ENCODE measurements at regions not wholly inside any gene's neighbourhood (a gene's known extent, or its start where the extent isn't known, plus 50 kb on each side); places are given as distances from the start of the nearest gene placed in this dataset.

DNA sequence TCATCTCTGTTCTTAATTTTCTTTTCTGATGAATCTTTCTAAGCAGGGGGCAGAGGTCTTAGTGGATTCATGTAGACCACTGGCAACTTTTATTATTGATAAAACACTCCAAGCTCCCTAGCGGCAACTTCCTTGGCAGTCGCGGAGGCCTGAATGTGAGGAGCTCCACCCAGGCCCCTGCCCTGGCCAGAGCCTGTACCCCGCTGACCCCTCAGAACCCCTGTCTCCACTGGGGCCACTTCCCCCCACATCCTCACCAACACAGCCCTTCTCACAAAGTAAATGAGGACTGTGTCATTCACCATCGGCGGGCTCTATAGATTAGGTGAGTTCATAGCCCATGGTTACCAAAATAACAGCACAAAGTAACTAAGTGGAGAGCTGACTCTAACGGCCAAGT is 111.6 kb downstream of the TPRA1 start:
- H4K20me1 ChIP-seq (ENCODE audit: insufficient read depth), result no peaks in the 10 kb centered on the region
- no peak overlapping the region for H3K27ac ChIP-seq (ENCODE audit: low read depth, low read length)
- no peak overlapping the region for H2AFZ ChIP-seq (ENCODE audit: low read depth, low read length, poor library complexity, severe bottlenecking)
- no peak for ATAC-seq
- POLR2A ChIA-PET, result no interaction called here
- no peaks in the 10 kb centered on the region for H3K4me1 ChIP-seq (ENCODE audit: control insufficient read depth in 1 of 2, insufficient read depth in 2 of 2, low read length in 2 of 2)
- H3K9me3 ChIP-seq (ENCODE audit: control insufficient read depth in 1 of 2, insufficient read depth in 1 of 2, low read depth in 1 of 2, low read length in 2 of 2), result no peaks in the 10 kb centered on the region
- CTCF ChIA-PET, result no interaction called here
- no peak for TF ChIP-seq CEBPB (IDR thresholded peaks at IDR 0.05; ENCODE audit: low read depth)
- TF ChIP-seq, protein P1, sequence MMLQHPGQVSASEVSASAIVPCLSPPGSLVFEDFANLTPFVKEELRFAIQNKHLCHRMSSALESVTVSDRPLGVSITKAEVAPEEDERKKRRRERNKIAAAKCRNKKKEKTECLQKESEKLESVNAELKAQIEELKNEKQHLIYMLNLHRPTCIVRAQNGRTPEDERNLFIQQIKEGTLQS (IDR thresholded peaks at IDR 0.05), result no peak
- no peak for TF ChIP-seq JUND (IDR thresholded peaks at IDR 0.05)
- no peak for TF ChIP-seq FOSL1 (IDR thresholded peaks at IDR 0.05; ENCODE audit: low read depth)
- TF ChIP-seq POLR2A (IDR thresholded peaks at IDR 0.05; ENCODE audit: borderline replicate concordance, extremely low read depth, insufficient read depth, insufficient read length), result no peak
- no peak for TF ChIP-seq EGR1 (IDR thresholded peaks at IDR 0.05; ENCODE audit: low read depth)
- no peak for TF ChIP-seq RAD21 (IDR thresholded peaks at IDR 0.05; ENCODE audit: low read depth)
- no peak overlapping the region for H3K4me3 ChIP-seq (replicated peaks in 1 of 2; ENCODE audit: low read depth in 1 of 2, low read length in 2 of 2)
- H3K79me2 ChIP-seq (ENCODE audit: insufficient read depth, low read length), result no peaks in the 10 kb centered on the region
- no TSS peak for BruUV-seq (replicated peaks)
- H3K27me3 ChIP-seq (ENCODE audit: insufficient read depth, low read length), result peaks cover 3% of the 10 kb centered on the region; the same call in 1 of the 2 replicates
- DNase-seq (ENCODE audit: low read depth, low spot score), result no peak
- no peak overlapping the region for H3K4me2 ChIP-seq (ENCODE audit: low read length)
- H3K9ac ChIP-seq (ENCODE audit: low read length), result no peak overlapping the region
- RAD21 ChIA-PET (ENCODE audit: low non-redundant PET in 1 of 2, low total read pairs in 2 of 2, uncharacterized antibody in 2 of 2, unreplicated experiment in 2 of 2), result no interaction called here
- no peaks in the 10 kb centered on the region for H3K9me2 ChIP-seq (ENCODE audit: insufficient read depth)
- H3K36me3 ChIP-seq (ENCODE audit: control insufficient read depth in 1 of 2, insufficient read depth in 2 of 2, low read length in 2 of 2), result no peaks in the 10 kb centered on the region
- intact Hi-C loops (cut with micrococcal nuclease), result no loop called here

DNA sequence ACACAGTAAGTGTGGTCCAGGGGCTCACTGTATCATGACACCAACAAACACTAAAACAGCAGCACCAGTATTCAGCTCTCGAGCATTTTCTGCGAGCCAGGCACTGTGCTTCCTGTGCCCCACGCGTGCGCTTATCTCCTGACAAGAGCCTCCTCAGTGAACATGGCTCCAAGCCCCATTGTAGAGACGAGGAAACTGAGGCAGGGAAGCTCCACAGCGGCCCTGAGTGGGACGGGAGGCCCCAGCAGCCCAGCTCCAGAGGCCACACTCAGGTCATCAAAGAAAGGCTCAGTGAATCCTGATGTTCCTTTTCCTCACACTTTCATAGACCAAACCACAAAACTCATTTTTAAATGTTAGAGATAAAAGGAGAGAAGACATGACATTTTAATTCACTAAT is 113.1 kb downstream of the TPRA1 start:
- RAD21 ChIA-PET (ENCODE audit: low non-redundant PET in 1 of 2, low total read pairs in 2 of 2, uncharacterized antibody in 2 of 2, unreplicated experiment in 2 of 2), result interaction anchor here in 1 of 2 experiments (1.2 kb wide), 1 partner anchor 68 kb away, joined by 3 read pairs; no protein-coding TSS in a partner anchor
- no peak for TF ChIP-seq JUND (IDR thresholded peaks at IDR 0.05)
- no peak for TF ChIP-seq POLR2AphosphoS5 (IDR thresholded peaks at IDR 0.05; ENCODE audit: low read depth, low read length)
- TF ChIP-seq ZFX (IDR thresholded peaks at IDR 0.05), result no peak
- no peak for TF ChIP-seq YY1 (IDR thresholded peaks at IDR 0.05; ENCODE audit: extremely low read depth, insufficient replicate concordance, low read depth, low read length)
- no peak for TF ChIP-seq SIN3A (IDR thresholded peaks at IDR 0.05; ENCODE audit: low read depth)
- ATAC-seq (no peak), DNase-seq (ENCODE audit: low read depth, low spot score) (no peak)
- Histone ChIP-seq H3K4me3 (replicated peaks in 1 of 2; ENCODE audit: low read depth in 1 of 2, low read length in 2 of 2) (no peak overlapping the region), H3K4me1 (ENCODE audit: control insufficient read depth in 1 of 2, insufficient read depth in 2 of 2, low read length in 2 of 2) (peaks cover 0 to 4% of the 10 kb centered on the region in 2 experiments; a peak in 1 of 4 replicates), H3K27ac (ENCODE audit: low read depth, low read length) (no peak overlapping the region), H3K36me3 (ENCODE audit: control insufficient read depth in 1 of 2, insufficient read depth in 2 of 2, low read length in 2 of 2) (no peaks in the 10 kb centered on the region), H3K4me2 (ENCODE audit: low read length) (no peak overlapping the region), H3K9me3 (ENCODE audit: control insufficient read depth in 1 of 2, insufficient read depth in 1 of 2, low read depth in 1 of 2, low read length in 2 of 2) (no peaks in the 10 kb centered on the region), H4K20me1 (ENCODE audit: insufficient read depth) (no peaks in the 10 kb centered on the region), H3K9ac (ENCODE audit: low read length) (no peak overlapping the region), H2AFZ (ENCODE audit: low read depth, low read length, poor library complexity, severe bottlenecking) (no peak overlapping the region), H3K9me2 (ENCODE audit: insufficient read depth) (no peaks in the 10 kb centered on the region), H3K27me3 (ENCODE audit: insufficient read depth, low read length) (peaks cover 3% of the 10 kb centered on the region; the same call in 1 of the 2 replicates), H3K79me2 (ENCODE audit: insufficient read depth, low read length) (no peaks in the 10 kb centered on the region)
- CTCF ChIA-PET, result no interaction called here
- intact Hi-C loops (cut with micrococcal nuclease), result no loop called here
- BruUV-seq (replicated peaks), result no TSS peak
- POLR2A ChIA-PET, result no interaction called here

Measured in HCT116 (cell line).